Lower leg skin (tissue), 3 donors: ENCODE measurements at regions not wholly inside any gene's neighbourhood (a gene's known extent, or its start where the extent isn't known, plus 50 kb on each side); places are given as distances from the start of the nearest gene placed in this dataset.

Experiments used
- POLR2A ChIP-seq, 2 donors: fragments of 450-650 bp; IDR thresholded peaks; one replicate each; pipeline ENCODE4 v1.6.1; 2016 to 2017; ENCODE audit warnings: antibody characterized with exemption in 2 of 2, mild to moderate bottlenecking in 1 of 2, moderate library complexity in 1 of 2
- TF ChIP-seq, protein P1 (sequence below), 3 donors: fragments of 450-650 bp; IDR thresholded peaks; one replicate each; pipeline ENCODE4 v1.5.1; 2016; ENCODE audit warnings: antibody characterized with exemption in 3 of 3, mild to moderate bottlenecking in 3 of 3, moderate library complexity in 2 of 3

DNA sequence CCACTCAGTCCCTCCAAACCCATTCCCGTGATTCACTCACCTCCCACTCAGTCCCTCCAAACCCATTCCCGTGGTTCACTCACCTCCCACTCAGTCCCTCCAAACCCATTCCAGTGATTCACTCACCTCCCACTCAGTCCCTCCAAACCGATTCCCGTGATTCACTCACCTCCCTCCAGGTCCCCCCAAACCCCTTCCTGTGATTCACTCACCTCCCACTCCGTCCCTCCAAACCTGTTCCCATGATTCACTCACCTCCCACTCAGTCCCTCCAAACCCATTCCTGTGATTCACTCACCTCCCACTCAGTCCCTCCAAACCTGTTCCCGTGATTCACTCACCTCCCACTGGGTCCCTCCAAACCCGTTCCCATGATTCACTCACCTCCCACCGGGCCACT is 639.6 kb downstream of the BRD1 start:
- TF ChIP-seq POLR2A (IDR thresholded peaks at IDR 0.05), result no peak
- TF ChIP-seq, protein P1, sequence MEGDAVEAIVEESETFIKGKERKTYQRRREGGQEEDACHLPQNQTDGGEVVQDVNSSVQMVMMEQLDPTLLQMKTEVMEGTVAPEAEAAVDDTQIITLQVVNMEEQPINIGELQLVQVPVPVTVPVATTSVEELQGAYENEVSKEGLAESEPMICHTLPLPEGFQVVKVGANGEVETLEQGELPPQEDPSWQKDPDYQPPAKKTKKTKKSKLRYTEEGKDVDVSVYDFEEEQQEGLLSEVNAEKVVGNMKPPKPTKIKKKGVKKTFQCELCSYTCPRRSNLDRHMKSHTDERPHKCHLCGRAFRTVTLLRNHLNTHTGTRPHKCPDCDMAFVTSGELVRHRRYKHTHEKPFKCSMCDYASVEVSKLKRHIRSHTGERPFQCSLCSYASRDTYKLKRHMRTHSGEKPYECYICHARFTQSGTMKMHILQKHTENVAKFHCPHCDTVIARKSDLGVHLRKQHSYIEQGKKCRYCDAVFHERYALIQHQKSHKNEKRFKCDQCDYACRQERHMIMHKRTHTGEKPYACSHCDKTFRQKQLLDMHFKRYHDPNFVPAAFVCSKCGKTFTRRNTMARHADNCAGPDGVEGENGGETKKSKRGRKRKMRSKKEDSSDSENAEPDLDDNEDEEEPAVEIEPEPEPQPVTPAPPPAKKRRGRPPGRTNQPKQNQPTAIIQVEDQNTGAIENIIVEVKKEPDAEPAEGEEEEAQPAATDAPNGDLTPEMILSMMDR (IDR thresholded peaks at IDR 0.05), result no peak
